ENCODE measurements at regions not wholly inside any gene's neighbourhood (a gene's known extent, or its start where the extent isn't known, plus 50 kb on each side); places are given as distances from the start of the nearest gene placed in this dataset.

GRCh38 chr7:86431761-86432160, 211.9 kb upstream of the GRM3 start:
- no peak for TF ChIP-seq CTCF (IDR thresholded peaks at IDR 0.05; ENCODE audit: borderline replicate concordance, extremely low read depth, low read length, poor library complexity, severe bottlenecking)
- no peak for TF ChIP-seq EZH2 (IDR thresholded peaks at IDR 0.05; ENCODE audit: borderline replicate concordance, low read depth, low read length, severe bottlenecking)
